Effector CD8-positive, alpha-beta T cell (primary cell): ENCODE measurements at regions not wholly inside any gene's neighbourhood (a gene's known extent, or its start where the extent isn't known, plus 50 kb on each side); places are given as distances from the start of the nearest gene placed in this dataset.
"Not testable (repeated sequence)": the region's sequence is repeated elsewhere in the genome, so short reads cannot be mapped to it uniquely, and the experiment has no call there.

ENCODE experiments used
- DNase-seq: peaks from one replicate; lab custom pipeline; 2025; lab: John Stamatoyannopoulos, UW

DNA sequence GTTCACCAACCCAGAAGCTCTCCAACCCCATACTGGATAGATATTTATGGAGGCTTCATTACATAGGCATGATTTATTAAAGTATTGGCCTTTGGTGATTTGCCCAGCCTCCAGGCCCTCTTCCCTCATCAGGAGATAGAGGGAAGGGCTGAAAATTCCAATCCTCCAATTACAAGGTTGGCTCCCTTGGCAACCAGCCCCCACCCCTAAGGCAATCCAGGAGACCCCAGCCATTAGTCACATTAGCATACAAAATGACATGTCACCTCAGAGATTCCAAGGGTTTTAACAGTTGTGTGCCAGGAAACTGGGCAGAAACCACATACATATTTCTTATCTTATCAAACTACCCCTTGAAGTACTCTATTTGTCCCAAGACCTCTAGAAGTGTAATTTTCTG is 210.0 kb downstream of the HINT1 start:
- DNase-seq: no peak

- DNase-seq: no peak
Measured at GRCh38 chr5:130954336-130954735, 210.7 kb downstream of the HINT1 start.

DNA sequence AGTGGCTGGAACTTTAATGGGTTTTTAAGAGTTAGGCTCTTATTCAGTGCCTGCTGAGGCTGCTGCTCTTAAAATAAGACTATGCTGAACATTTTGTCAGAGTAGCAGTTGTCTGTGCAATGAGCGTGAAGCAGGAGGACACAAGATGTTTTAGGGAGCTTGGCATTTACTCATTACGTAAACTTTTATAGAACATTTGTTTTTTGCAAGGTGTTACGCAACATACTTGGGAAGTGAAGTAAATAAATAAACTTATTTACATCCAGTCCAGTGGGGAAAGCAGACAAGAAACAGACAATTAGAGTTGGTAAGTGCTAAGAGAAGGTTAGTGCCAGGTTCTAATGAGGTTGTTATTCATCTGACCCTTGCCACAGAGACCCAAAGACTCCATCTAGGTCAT is 226.0 kb downstream of the HINT1 start:
- no peak for DNase-seq

GRCh38 chr5:130937046-130937445 is 228.0 kb downstream of the HINT1 start:
- DNase-seq: no peak

- no peak for DNase-seq
Measured at GRCh38 chr5:130923543-130924124, 241.4 kb downstream of the HINT1 start.

DNA sequence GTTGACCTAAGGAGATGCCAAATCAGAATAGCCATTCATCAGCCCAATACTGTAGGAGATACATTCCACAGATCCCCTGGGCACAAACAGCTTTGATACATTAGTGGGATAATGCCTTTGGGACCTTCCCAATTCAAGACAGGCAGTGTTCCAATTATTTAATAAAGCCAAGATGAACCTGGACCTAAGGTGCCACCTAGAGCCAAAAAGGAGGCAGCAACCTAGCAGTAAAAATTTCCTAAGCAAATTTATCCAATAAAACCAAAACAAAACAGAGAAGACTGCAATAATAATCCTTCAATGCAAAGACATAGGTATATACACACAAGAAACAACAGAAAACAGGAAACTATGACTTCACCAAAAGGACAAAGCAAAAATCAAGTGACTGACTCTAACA is 253.0 kb downstream of the HINT1 start:
- no peak for DNase-seq

DNA sequence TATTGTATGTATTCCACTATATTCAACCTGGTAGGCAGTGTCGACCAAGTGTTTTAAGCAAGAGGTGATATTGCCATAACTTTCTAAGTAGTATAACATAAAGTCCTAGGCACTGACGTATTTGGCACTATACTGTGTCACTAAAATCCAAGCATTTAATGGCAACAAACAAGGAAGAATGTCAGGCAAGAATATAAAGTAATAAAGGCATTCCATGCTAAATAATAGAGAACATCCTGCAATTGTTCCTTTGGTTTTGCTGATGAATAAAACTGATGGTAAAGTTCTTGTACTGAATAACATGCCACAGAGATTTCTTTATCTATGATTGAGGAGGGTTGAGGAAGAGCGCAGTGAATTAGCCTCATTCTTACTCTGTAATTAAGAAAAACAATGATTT is 256.9 kb downstream of the HINT1 start:
- no peak for DNase-seq

GRCh38 chr5:130897537-130898195 is 267.4 kb downstream of the HINT1 start:
- DNase-seq: not testable (repeated sequence)

GRCh38 chr5:130897181-130897536 is 267.9 kb downstream of the HINT1 start:
- DNase-seq: not testable (repeated sequence)

DNA sequence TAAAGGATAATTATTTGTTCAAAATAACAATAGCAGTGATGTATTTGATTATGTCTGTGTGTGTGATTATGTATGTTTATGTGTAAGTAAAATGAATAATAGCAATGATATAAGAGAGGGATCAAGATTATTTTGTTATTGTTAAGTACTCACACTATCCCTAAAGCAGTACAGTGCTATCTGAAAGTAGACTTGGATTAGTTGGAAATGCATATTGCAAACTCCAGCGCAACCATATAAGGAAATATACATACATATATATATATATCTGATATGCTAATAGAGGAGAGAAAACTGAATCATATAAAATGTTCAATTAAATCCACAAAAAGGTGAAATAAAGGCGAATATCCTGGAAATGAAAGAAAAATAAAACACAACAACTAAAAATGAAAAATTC is 268.4 kb downstream of the HINT1 start:
- no peak for DNase-seq

DNA sequence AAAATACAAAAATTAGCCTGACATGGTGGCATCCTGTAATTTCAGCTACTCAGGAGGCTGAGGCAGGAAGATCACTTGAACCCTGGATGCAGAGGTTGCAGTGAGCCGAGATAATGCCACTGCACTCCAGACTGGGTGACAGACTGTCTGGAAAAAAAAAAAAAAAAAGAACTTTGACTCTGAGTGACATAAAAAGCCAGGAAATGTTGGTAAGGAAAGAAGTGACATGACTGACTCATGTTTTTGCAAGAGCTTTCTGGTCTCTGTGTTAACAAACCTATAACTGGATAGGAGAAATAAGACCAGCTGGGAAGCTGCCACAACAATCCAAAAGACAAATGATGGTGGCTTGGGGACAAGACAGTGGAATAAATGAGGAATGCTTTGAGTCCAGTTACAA is 272.1 kb downstream of the HINT1 start:
- no peak for DNase-seq

GRCh38 chr5:130890610-130891009 is 274.4 kb downstream of the HINT1 start:
- no peak for DNase-seq

GRCh38 chr5:130885691-130886090 is 279.4 kb downstream of the HINT1 start:
- no peak for DNase-seq

DNA sequence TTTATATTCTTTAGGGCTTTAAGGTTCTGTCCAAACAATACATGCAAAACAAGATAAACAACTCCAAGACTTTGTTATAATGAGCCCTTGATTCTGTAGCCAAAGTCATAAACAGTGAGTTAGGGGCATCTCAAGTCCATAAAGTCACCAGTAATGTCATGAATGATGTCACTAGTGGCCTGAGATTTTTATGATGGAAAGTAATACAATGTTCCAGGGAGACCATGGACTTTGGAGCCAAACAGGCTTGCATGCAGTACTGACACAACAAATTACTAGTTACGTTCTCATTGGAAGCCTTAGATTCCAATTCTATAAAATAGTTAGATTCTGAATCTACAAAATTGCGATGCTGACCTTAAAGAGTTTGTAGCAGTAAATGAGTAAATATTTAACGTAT is 280.0 kb downstream of the HINT1 start:
- no peak for DNase-seq

DNA sequence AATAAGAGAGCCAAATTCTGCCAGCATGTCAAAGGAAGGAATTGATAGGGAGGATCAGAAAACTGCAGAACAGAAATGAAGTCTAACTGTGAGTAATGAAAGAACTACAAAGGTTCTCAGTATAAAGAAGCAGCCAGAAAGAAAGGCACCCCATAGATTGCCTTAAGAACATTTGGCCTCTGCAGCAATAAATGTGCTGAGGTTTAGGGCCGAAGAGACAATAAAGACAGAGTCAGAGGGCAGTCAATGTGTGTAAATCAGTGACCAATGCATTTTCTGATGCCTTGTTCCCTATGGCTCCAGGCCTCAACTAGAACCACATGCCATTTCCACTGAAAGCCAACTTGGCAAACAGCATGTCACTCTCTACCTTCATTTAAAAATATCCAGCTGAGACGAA is 281.0 kb downstream of the HINT1 start:
- no peak for DNase-seq

- no peak for DNase-seq
Measured at GRCh38 chr5:130875656-130876055, 289.4 kb downstream of the HINT1 start.

- DNase-seq: no peak
Measured at GRCh38 chr5:130874861-130875417, 290.1 kb downstream of the HINT1 start.

- DNase-seq: peak; percentile 6
Measured at GRCh38 chr5:130871346-130872086, 293.5 kb downstream of the HINT1 start.

DNA sequence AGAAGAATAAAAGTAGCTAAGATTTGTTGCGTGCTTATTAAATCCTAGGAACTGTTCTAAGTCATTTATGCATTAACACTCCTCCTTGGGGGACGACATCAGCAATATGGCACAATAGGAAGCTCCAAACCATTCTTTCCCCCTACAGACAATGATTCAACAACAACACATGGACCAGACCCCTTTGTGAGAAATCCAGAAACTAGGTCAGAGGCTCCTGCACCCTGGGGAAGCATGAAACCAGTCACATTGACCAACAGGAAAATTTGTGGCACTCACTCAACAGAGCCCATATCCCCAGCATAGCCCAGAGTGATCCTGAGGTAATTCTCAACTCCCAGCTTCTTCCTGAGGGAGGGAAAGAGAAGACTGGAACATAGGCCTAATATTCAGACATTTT is 294.4 kb downstream of the HINT1 start:
- no peak for DNase-seq

- DNase-seq: no peak
Measured at GRCh38 chr5:130868186-130868840, 296.7 kb downstream of the HINT1 start.

GRCh38 chr5:130845049-130845765 is 319.8 kb downstream of the HINT1 start:
- DNase-seq: no peak
